Endothelial cell of umbilical vein (primary cell): ENCODE measurements at regions not wholly inside any gene's neighbourhood (a gene's known extent, or its start where the extent isn't known, plus 50 kb on each side); places are given as distances from the start of the nearest gene placed in this dataset.

Experiments
- CTCF ChIP-seq, 2 donors: IDR thresholded peaks; 1 replicate in 1 of 2; 2 replicates in 1 of 2; pipeline ENCODE4 v1.5.1; 2011; ENCODE audit warnings: low read length in 2 of 2, mild to moderate bottlenecking in 2 of 2, moderate library complexity in 2 of 2, control low read depth in 1 of 2, inconsistent platforms in 1 of 2, low read depth in 1 of 2; ENCODE audit not compliant: insufficient read depth in 1 of 2; ENCODE audit errors: extremely low read depth in 1 of 2
- POLR2A ChIP-seq: IDR thresholded peaks from 2 replicates; pipeline ENCODE4 v1.6.1; 2012; ENCODE audit warnings: low read depth, mild to moderate bottlenecking, control low read depth, low read length
- POLR2AphosphoS5 ChIP-seq: IDR thresholded peaks from 2 replicates; pipeline ENCODE4 v1.6.1; 2012; ENCODE audit warnings: low read depth, mild to moderate bottlenecking, control low read depth, low read length, moderate library complexity; ENCODE audit not compliant: insufficient read depth

GRCh38 chr21:22164912-22165311, 1166.7 kb downstream of the NCAM2 start:
- no peak for TF ChIP-seq POLR2AphosphoS5
- TF ChIP-seq CTCF (IDR thresholded peaks at IDR 0.05; ENCODE audit: extremely low read depth in 1 of 2, insufficient read depth in 1 of 2, low read depth in 1 of 2, low read length in 2 of 2): no peak
- TF ChIP-seq POLR2A: no peak
